Upper lobe of right lung (tissue), 1 donor: ENCODE measurements at regions not wholly inside any gene's neighbourhood (a gene's known extent, or its start where the extent isn't known, plus 50 kb on each side); places are given as distances from the start of the nearest gene placed in this dataset.

ENCODE experiments used
- ATAC-seq: fragments of 200-7000 bp; cut with Tn5 transposase; one replicate; pipeline ENCODE4 v1.9.1; 2020; ENCODE audit warnings: mild to moderate bottlenecking, moderate library complexity
- DNase-seq: peaks from one replicate; pipeline ENCODE4 v3.0.0-alpha.2; 2020
- H3K27ac ChIP-seq: fragments of 200-600 bp; one replicate; pipeline ENCODE4 v1.8.0; 2022
- H3K27me3 ChIP-seq: fragments of 200-600 bp; one replicate; pipeline ENCODE4 v1.8.0; 2022; ENCODE audit warnings: mild to moderate bottlenecking
- H3K36me3 ChIP-seq: fragments of 200-600 bp; one replicate; pipeline ENCODE4 v1.8.0; 2022
- H3K4me1 ChIP-seq: fragments of 200-600 bp; one replicate; pipeline ENCODE4 v1.8.0; 2022
- H3K4me3 ChIP-seq: fragments of 200-600 bp; one replicate; pipeline ENCODE4 v1.8.0; 2022; ENCODE audit warnings: mild to moderate bottlenecking
- H3K9me3 ChIP-seq: fragments of 200-600 bp; one replicate; pipeline ENCODE4 v1.8.0; 2022
- intact Hi-C: fragments of 100-400 bp; cut with DNase I; formaldehyde crosslinking; loops from one replicate; pipeline ENCODE4 v1.11.0; 2022
- TF ChIP-seq, protein P1 (sequence below): fragments of 200-600 bp; IDR thresholded peaks from one replicate; pipeline ENCODE4 v1.8.0; 2022; ENCODE audit warnings: antibody characterized with exemption
- donor health status: DM: no; HTN: yes; CAD: no; lungs with severe emphysema.

DNA sequence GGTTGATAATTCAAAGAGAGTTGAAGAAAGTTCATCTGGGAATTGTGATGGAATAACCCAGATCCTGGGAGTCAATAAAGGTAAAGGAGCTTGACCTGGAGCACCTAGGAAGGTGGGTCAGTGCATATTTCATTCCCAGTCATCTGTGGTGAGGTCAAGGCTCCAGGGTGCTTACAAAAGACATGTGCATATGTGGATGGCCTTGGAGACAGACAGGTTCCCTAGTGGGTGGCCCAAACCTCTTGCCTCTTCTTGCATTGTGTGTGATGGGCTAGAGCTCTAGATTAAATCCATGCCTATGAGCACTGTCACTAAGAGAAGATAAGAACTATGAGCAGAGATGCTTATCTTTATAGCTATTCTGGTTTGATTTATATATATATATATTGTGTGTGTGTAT lies 75.5 kb upstream of the CISTR start:
- TF ChIP-seq, protein P1, sequence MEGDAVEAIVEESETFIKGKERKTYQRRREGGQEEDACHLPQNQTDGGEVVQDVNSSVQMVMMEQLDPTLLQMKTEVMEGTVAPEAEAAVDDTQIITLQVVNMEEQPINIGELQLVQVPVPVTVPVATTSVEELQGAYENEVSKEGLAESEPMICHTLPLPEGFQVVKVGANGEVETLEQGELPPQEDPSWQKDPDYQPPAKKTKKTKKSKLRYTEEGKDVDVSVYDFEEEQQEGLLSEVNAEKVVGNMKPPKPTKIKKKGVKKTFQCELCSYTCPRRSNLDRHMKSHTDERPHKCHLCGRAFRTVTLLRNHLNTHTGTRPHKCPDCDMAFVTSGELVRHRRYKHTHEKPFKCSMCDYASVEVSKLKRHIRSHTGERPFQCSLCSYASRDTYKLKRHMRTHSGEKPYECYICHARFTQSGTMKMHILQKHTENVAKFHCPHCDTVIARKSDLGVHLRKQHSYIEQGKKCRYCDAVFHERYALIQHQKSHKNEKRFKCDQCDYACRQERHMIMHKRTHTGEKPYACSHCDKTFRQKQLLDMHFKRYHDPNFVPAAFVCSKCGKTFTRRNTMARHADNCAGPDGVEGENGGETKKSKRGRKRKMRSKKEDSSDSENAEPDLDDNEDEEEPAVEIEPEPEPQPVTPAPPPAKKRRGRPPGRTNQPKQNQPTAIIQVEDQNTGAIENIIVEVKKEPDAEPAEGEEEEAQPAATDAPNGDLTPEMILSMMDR = no peak
- no peak for DNase-seq
- Histone ChIP-seq H3K27ac (no peak overlapping the region), H3K27me3 (peaks cover 13% of the 10 kb centered on the region), H3K36me3 (no peaks in the 10 kb centered on the region), H3K4me1 (no peaks in the 10 kb centered on the region), H3K4me3 (no peak overlapping the region), H3K9me3 (no peaks in the 10 kb centered on the region)
- ATAC-seq = no peak
- intact Hi-C loops = no loop called here

DNA sequence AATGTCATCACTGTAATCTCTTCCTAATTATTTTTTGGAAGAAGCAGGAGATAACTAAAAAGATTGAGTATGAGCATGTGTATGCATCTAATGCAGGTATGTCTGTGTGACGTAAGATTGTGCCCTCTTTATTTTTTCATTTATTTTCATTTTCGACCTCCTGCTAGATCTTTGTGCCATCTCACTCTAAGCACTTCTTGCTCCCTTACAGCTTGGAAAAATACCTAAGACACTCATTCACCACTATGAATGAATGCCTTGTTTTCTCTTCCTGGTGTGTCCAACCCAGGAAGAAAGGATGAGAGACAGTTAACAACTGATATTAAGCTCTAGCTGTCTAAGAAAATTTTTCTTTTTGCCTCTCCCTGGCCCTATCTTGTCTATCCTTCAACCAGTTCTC lies 76.8 kb upstream of the CISTR start:
- intact Hi-C loops = no loop called here
- H3K36me3 ChIP-seq = no peaks in the 10 kb centered on the region
- ATAC-seq (no peak), DNase-seq (no peak)
- no peaks in the 10 kb centered on the region for H3K9me3 ChIP-seq
- TF ChIP-seq, protein P1 = no peak
- peaks cover 5% of the 10 kb centered on the region for H3K27me3 ChIP-seq
- no peaks in the 10 kb centered on the region for H3K4me1 ChIP-seq
- H3K4me3 ChIP-seq = no peak overlapping the region
- no peak overlapping the region for H3K27ac ChIP-seq

DNA sequence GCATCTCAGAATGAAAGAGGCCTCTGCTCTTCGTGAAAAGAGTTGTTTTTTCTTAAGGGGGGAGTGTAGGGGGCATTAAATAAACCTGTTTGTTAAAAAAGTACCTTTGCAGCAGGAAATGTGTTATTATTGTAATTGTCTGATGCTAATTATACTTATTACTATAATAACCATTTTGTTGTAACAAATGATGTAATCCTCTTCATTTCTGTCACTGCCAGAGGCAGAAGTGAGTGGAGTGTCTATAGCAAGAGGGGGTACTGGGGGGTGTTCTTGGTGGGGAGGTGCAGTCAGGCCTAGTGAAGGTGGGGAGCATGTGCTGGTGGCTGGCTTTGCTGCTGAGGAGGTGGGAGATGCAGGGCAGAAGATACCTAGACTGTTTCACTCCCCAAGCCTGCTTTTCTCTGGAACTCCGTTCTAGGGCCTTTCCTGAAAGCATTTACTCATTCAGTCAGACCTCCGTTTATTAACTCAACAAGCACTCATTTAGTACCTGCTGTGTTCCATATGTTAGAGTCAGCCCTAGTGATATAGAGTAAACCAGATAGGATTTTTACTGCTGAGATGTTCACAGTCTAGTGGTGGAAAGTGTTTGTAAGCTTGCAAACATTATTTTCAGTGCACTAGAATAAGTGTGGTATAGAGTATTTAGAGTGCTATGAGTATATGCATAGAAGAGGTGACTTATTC lies 77.5 kb upstream of the CISTR start:
- no peak for DNase-seq
- no peaks in the 10 kb centered on the region for H3K9me3 ChIP-seq
- TF ChIP-seq, protein P1 = no peak
- no peak overlapping the region for H3K4me3 ChIP-seq
- H3K27me3 ChIP-seq = peaks cover 8% of the 10 kb centered on the region
- intact Hi-C loops = no loop called here
- H3K4me1 ChIP-seq = no peaks in the 10 kb centered on the region
- ATAC-seq = no peak
- no peak overlapping the region for H3K27ac ChIP-seq
- no peaks in the 10 kb centered on the region for H3K36me3 ChIP-seq

DNA sequence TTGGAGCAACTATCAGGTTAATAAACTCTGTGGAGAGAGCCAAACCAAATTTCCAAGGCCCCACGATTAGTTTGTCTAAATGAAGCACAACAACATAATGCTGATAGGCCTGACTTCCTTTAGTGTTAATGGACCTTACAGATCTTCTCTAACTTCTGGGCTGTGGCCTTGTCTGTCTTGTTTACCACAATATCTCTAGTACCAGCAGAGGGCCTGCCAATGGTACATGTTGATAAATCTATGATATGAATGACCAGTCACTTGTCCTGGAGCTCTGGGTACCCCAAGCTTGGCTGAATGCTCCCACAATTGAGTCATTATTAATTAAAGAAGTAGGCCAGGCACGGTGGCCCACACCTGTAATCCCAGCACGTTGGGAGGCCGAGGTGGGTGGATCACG lies 78.9 kb upstream of the CISTR start:
- DNase-seq (no peak), ATAC-seq (no peak)
- Histone ChIP-seq H3K27ac (no peak overlapping the region), H3K36me3 (no peaks in the 10 kb centered on the region), H3K27me3 (peaks cover 21% of the 10 kb centered on the region), H3K4me3 (no peak overlapping the region), H3K9me3 (no peaks in the 10 kb centered on the region), H3K4me1 (no peaks in the 10 kb centered on the region)
- TF ChIP-seq, protein P1 = no peak
- intact Hi-C loops = no loop called here

DNA sequence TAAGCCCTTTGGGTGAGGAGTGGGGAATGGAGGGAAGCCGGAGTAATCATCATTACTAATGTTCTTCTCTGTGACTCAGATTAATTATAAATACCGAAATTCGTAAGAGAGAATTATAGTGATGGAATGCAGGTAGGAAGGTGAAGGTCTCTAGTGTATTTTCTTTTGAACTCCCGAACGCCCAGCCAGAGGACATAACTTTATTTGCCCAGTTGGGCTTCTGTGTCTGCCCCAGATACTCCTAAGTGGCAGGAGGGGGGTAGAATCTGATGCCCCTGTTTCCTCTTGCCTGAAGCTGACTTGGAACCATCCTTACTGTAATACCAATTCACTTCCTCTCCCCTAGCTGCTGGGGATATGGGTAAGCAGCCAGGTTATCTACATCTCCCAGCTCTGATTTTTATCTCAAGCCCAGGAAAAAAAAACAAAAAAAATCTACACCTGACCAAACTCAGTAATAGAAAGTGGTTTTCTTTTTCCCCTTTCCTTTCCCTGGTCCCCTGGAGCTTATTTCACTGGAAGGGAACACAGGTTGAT lies 84.4 kb upstream of the CISTR start:
- H3K4me1 ChIP-seq = no peaks in the 10 kb centered on the region
- no peak for DNase-seq
- intact Hi-C loops = no loop called here
- peaks cover 45% of the 10 kb centered on the region for H3K27me3 ChIP-seq
- H3K4me3 ChIP-seq = no peak overlapping the region
- H3K9me3 ChIP-seq = no peaks in the 10 kb centered on the region
- TF ChIP-seq, protein P1 = no peak
- no peak overlapping the region for H3K27ac ChIP-seq
- no peaks in the 10 kb centered on the region for H3K36me3 ChIP-seq
- ATAC-seq = no peak
